NCI-H1436 (cell line): ENCODE measurements at regions not wholly inside any gene's neighbourhood (a gene's known extent, or its start where the extent isn't known, plus 50 kb on each side); places are given as distances from the start of the nearest gene placed in this dataset.
"Not testable (repeated sequence)": the region's sequence is repeated elsewhere in the genome, so short reads cannot be mapped to it uniquely, and the experiment has no call there.

Experiments
- DNase-seq: peaks from one replicate; lab custom pipeline; 2025; lab: John Stamatoyannopoulos, UW

DNA sequence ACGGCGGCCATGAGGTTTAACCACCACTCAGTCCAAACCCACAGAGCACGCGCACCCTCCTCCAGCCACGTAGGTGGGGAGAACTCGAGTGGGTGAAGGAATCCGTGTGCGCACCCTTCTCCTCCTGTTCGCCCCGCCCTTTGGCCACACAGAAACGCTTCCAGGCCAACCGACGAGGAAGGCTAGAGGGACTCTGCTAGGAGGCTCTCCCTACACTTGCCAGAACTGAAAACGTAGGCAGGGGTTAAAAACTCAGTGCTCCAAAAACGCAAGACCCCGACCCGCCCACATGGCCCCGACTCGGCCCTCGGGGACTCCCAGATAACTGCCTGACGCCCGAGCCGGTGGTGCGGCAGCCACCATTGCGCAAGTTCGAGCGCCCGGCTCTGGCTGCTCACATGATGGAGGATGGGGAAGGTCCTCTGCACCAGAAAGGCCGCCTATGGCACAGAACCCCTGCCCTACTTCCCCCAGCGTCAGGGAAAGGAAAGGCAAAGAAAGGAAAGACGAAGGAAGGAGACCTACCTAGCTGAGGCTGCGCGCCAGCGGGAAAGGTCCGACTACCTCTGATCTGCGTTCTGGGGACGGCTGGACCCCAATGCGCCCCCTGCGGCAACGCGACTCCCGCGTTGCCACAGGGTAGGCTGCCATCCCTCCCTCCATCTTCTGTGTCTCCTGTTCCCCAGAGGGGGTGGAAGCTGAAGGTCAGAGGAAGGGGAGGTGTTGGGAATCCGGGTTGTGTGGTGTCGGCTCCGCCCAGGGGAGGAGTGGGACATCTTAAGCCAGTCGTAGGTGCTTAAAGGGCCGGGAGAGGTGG is 201.9 kb upstream of the AGTR2 start:
- peak; percentile 41 for DNase-seq

DNA sequence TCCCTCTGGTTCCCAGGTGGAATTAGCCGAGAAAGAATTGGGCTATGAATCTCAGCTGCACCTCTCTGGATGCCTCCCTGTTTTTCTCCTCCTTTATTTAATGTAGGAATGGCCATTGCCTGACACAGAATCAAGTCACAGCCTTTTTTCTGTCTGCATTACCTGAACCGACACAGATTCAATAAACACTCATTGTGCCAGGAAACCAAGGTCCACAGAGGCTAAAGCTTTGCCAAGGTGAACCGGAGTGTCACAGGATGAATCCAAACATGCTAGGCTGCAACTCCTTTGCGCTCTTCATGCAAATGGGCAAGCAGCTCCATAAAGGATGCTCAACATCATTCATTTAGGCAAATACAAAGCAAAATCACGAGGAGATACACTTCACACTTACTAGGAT is 199.8 kb upstream of the AGTR2 start:
- no peak for DNase-seq

DNA sequence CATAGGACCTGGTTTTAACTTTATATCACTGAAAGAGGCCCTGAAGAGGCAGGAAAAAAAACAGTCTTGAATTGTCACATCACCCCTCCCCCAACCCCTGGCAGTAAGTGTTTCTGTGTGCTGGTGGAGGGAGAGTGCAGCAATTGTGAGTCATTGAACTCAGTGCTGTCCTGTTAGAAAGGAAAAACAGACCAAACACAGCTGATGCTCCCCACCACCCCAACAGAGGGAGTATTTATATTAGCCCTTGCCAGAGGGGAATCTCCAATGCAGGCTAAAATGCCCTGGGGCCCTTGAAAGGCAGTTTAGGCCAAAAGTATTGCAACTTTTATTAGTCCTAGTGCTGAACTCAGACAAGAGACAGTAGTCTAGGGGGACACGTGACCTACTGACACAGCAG is 197.8 kb upstream of the AGTR2 start:
- DNase-seq: no peak

DNA sequence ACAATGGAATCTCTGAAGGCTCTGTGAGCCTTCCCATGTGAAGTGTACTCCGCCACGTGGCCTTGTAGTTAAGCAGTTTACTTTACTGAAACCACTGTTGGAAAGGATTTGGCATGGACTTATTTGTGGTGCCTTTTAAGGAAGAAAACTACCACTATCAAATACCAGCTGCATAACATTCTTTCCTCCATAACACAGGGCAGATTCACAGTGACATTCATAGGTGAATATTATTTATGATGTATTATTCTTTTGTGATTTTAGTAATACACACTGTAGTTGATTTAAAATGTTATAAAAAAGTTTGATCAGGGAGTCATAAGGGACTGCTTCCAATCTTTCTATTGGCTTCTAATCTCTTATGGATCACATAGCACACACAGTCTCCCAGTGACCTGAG is 192.5 kb upstream of the AGTR2 start:
- DNase-seq: no peak

DNA sequence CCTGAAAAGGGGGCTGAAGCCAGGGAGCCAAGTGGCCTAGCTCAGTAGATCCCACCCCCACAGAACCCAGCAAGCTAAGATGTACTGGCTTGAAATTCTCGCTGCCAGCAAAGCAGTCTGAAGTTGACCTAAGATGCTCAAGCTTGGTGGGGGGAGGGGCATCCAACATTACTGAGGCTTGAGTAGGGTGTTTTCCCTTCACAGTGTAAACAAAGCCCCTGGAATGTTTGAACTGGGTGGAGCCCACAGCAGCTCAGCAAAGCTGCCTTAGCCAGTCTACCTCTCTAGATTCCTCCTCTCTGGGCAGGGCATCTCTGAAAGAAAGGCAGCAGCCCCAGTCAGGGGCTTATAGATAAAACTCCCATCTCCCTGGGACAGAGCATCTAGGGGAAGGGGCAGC is 187.4 kb upstream of the AGTR2 start:
- not testable (repeated sequence) for DNase-seq

DNA sequence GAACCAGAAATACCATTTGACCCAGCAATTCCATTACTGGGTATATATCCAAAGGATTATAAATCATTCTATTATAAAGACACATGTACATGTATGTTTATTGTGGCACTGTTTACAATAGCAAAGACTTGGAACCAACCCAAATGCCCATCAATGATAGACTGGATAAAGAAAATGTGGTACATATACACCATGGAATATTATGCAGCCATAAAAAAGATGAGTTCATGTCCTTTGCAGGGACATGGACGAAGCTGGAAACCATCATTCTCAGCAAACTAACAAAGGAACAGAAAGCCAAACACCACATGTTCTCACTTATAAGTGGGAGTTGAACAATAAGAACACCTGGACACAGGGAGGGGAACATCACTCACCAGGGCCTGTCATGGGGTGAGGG is 183.1 kb upstream of the AGTR2 start:
- DNase-seq: not testable (repeated sequence)

DNA sequence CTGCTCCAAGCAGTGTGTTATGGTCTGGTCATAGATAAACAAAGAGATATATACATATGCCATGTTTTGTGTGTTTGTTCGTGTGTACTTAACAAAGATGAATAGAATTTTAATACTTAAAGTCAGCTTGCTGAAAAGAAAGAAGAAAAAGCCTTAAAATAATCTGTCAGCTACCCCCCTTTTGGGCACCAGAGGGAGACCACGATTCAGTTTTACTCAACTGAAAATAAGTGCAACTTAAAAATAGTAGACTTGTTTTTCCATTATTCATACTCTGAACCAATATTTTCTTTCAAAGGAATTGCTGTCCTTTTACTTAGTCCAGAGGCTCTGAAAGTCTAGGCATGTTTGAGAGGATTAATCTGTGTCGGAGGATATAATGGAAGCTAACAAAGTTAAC is 181.7 kb upstream of the AGTR2 start:
- no peak for DNase-seq

DNA sequence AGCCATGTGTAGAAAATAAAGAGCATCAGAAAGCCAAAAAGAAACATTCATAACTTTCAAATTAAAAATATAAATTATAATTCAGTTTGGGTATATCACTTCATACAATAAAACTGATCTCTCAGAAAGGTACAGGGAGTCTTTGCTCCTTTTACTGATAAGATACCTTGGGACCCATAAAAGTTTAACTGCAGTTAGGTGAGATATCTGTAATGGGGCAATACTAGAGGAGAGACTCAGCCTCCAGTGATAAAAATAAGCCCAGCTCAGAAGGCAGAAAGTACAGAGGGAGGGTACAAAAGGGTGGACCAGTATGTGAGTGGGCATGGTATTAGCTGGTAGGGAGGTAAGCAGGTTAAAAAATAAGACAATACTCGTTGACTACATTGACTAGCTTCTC is 180.9 kb upstream of the AGTR2 start:
- no peak for DNase-seq

DNA sequence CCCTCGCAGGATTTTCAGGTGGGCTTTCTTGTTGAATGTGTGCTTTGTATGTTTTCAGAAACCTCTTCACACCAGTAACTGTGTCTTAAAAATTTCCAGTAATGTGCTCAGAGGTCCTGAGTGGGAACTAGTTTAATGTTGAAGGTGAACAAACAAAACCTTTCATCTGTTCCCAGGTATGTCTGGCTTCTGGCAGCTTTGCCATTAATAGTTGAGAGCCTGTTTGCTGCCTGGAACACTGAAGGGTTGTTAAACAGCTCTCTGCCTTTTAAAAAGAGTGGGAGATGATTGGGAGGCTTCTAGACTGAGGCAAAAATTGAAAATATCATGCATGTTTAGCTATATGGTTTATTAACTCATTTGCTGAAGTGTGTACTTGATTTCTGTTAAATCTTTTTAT is 161.2 kb upstream of the AGTR2 start:
- DNase-seq: no peak

DNA sequence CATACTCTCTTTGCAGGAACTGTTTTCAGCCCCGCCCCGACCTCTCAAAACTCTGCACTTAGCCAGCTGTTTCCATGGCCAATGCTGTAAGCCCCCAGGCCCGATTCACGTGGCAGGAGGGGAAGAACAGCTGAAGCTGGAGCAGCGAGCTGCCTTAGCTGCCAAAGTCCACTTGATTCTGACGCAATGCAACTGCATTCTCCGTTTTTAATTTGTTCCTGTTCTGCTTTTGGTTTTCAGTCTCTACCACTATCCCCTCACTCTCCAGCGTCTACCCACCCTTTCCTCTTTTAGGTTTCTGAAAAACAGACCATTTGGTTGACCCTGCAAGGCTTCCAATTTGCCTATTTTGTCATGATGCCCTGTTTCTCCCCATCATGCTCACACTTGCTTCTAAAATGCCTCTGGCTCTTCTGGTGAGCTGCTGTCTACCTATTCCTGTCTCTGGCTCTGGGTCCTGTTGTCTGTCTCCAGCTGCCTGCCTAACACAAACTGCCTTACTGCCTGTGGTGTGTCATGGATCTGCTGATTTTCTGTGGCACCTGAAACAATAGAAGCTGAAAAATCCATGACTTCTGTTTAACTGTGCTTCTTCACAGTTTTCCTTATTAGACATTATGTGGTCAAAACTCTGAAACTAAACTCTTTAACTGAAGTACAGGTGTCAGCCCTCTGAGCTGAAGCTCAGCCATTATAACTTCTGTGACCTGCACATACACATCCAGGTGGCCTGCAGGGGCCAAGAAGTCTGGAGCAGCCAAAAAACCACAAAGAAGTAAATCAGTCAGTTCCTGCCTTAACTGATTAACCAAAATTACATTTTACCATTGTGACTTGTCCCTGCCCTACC is 160.5 kb upstream of the AGTR2 start:
- no peak for DNase-seq

DNA sequence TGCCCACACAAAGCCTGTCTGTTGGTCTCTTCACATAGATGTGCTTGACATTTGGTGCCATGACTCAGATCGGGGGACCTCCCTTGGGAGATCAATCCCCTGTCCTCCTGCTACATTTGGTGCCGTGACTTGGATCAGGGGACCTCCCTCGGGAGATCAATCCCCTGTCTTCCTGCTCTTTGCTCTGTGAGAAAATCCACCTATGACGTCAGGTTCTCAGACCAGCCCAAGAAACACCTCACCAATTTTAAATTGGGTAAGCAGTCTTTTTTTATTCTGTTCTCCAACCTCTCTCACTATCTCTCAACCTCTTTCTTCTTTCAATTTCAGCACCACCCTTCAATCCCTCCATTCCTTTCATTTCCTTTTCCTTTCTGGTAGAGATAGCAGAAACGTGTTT is 159.6 kb upstream of the AGTR2 start:
- no peak for DNase-seq

DNA sequence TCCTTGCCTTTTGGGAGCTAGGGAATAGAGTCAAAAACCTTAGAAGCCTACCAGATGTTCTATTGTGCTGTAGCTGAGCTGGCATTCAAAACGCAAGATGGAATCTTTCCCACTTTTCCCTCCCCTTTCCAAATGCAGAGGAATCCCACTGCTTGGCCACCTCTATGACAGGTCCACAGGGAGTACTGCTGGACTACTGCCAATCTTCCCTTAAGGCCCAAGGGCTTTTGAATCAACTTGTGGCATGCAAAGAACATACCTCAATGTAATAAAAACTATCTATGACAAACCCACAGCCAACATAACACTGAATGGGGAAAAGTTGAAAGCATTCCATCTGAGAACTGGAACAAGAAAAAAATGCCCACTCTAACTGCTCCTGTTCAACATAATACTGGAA is 139.2 kb upstream of the AGTR2 start:
- no peak for DNase-seq
